ENCODE measurements at regions not wholly inside any gene's neighbourhood (a gene's known extent, or its start where the extent isn't known, plus 50 kb on each side); places are given as distances from the start of the nearest gene placed in this dataset.

- DNase-seq (ENCODE audit: low read depth in 2 of 2), result no peak
These were observed 523.9 kb downstream of the TNS1 start for GRCh38 chr2:217478831-217479455.

GRCh38 chr2:217477583-217477982, 525.2 kb downstream of the TNS1 start:
- DNase-seq (ENCODE audit: low read depth in 2 of 2), result no peak

DNA sequence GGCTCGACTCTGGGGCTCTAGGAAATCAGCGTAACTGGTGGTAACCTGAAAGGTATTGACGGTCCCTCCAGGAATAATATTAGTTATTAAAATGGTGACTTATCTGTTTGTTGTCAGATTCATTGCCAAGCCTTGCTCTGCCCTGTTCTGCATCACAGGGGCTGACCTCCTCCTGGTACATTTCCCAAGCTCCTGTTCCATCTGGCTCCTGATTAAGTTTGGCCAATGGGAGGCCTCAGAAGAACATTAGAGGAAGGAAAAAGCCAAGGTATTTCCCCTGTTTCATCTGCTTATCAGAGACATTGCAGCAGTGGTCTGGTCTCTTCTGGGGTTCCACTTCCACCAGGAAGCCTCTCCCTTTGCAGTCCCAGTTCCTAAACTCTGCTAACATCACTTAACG, 527.0 kb downstream of the TNS1 start:
- no peak for DNase-seq (ENCODE audit: low read depth in 2 of 2)

DNA sequence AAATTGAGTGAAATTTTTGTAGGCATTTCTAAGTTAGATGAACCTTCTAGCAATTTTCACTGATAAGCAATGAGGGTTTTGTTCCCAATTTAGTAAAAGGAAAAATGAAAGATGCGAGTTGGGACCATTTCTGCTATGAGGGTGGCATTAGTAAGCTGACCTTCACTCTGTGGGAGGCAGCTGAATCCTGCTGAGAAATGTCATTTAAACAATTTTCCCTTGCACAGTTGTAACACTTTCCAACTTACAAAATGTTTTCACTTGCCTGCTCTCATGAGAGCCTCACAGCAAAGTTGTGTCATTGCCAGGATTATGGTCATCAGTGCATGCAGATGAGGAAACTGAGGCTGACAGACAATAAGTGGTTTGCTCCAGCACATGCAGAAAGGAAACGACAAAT, 527.7 kb downstream of the TNS1 start:
- DNase-seq (ENCODE audit: low read depth in 2 of 2), result no peak

GRCh38 chr2:217471319-217471718, 531.5 kb downstream of the TNS1 start:
- peak; percentile 59 to 60 for DNase-seq (ENCODE audit: low read depth in 2 of 2)

GRCh38 chr2:217469203-217469810, 533.5 kb downstream of the TNS1 start:
- no peak for DNase-seq (ENCODE audit: low read depth in 2 of 2)

GRCh38 chr2:217468042-217468830, 534.6 kb downstream of the TNS1 start:
- no peak for DNase-seq (ENCODE audit: low read depth in 2 of 2)

- no peak for DNase-seq (ENCODE audit: low read depth in 2 of 2)
These were observed 535.5 kb downstream of the TNS1 start for GRCh38 chr2:217467331-217467730.

DNA sequence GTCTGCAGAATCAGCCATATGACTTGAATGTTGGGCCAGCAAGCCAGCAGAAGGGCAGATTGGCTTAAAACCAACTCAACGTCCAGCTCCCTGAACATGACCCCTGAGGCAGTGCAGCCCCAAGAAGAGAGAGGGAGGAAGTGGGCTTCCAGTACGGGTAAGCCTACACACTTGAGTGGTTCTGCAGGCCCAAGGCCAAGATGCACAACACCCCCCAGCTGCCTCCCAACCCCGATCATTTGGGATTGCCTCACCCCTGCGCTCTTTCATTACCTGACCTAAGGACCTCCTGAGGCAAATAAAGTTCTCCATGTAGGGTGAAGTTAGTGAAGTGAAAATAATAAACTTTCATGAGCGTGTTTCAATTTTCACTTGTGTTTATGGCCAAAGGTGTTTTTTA, 536.0 kb downstream of the TNS1 start:
- DNase-seq (ENCODE audit: low read depth in 2 of 2), result no peak

- DNase-seq (ENCODE audit: low read depth in 2 of 2), result no peak
These were observed 536.7 kb downstream of the TNS1 start for GRCh38 chr2:217466104-217466503.

DNA sequence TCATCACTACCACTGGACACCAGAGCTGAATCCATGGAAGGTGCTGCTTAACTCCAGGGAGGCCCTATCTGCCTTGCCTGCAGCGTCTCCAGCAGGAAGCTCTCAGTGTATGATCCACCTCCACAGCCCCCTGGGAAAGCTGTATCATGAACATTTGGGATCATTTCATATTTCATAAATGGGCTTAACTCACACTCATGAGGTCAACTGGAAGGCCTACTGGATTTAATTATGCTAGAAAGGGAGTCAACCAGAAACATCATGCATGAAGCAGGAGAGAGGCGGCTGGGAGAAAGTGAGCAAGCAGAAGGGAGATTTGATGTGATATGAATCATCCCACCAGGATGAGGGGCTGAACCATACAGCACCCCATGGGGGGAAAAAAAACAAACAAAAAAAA, 537.7 kb downstream of the TNS1 start:
- DNase-seq (ENCODE audit: low read depth in 2 of 2), result peak; percentile 58 to 60

GRCh38 chr2:217463402-217464075, 539.3 kb downstream of the TNS1 start:
- no peak for DNase-seq (ENCODE audit: low read depth in 2 of 2)

- no peak for DNase-seq (ENCODE audit: low read depth in 2 of 2)
These were observed 540.7 kb downstream of the TNS1 start for GRCh38 chr2:217462121-217462520.

DNA sequence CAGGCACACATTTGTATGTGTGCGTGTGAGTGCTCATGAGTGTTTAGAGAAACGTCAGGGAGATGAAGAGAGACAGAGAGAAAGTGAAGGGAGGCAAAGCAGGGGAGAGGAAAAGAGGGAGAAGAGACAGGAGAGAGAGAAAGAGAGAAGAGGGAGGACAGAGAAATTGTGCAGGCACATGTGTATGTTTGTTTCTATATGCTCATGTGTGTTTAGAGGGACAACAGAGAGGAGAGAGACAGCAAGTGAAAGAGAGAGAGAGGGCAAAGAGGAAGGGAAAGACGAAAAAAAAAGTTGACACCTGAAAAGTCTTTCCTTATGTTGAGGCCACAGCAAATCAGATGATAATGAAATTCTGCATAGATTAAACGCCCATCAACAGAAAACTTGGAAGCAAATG, 541.1 kb downstream of the TNS1 start:
- DNase-seq (ENCODE audit: low read depth in 2 of 2), result no peak

DNA sequence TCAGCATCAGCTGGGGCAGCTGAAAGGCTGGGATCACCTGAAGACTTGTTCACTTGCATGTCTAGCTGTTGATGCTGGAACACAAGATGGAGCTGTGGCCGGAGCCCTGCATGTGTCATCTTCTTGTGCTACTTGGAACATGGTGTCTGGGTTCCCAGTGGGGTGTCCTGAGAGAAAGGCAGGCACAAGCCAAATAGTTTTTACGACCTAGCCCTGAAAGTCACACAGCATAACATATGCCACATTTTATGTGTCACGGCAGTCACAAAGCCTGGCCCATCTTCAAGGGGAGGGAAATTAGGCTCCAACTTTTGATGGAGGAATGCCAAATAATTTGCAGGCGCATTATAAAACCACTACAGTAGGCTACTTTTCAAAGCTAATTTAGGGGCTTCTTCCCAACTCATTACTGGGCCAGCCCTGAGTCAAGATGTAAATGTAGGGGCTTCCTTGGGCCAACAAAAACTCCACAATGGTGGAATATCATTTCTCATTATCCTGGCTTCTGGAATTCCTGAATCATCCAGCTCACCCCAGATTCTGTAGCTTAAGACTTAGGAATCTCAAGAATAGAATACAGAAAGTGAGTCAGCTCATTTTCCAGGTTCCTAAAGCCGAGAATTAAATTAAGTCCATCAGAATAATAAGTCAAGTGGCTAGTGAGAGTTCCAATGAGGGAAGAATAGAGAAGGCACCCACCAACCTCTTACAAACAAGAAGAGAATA, 543.0 kb downstream of the TNS1 start:
- peak; percentile 42 to 46 for DNase-seq (ENCODE audit: low read depth in 2 of 2)

DNA sequence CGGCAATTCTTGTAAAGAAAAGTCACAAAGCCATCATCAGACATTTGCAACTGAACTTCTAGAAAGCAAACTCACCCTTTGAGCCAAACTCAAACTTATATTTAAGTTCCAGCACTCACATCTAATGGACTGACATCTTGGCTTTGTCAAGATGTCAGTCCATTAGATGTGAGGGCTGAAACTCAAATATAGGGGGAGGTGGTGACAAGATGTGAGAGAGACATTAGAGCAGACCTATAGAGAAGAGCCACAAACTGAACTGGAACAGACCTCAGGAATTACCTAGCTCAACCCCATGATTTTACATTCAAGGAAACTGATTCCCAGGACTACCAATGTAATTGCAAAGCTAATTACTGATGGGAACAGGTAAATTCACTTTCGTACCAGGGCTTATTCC, 543.8 kb downstream of the TNS1 start:
- no peak for DNase-seq (ENCODE audit: low read depth in 2 of 2)

GRCh38 chr2:217456016-217456415, 546.8 kb downstream of the TNS1 start:
- no peak for DNase-seq (ENCODE audit: low read depth in 2 of 2)

DNA sequence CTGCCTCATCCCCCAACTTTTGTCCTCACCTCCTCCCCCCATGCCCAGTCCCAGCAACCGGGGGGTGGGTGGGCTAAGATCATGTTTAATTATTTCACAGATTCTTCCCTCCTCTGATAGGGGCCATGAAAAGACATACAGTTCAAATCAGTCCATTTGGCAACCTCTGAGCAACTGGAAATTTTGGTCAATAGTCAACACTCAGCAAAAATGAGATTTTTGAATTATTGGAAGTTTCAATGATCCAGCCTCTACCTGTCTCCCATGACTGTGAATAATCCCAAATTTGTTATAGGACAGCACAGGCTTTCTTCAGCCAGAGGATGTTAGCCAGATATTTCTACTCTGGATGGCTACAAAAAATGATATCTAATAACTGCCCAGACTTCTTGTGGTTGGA, 549.9 kb downstream of the TNS1 start:
- no peak for DNase-seq (ENCODE audit: low read depth in 2 of 2)

DNA sequence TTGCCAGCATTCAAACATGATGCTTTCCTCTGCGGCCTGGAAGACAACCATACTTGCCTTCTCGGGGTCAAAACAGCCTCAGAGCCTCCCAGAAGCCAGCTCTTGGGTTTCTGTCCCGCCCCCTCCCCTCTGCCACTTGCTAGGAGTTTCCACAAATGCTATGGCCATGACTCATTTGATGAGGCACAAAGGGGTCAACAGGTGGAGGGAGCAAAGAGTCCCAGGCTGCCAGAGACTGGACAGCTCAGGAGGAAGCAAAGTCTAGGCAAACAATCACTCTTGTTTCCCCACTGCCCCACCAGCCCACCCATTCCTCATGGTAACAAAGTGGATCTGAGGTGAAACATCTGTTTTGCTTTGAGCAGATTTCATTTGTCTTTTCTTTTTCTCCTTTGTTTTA, 551.1 kb downstream of the TNS1 start:
- no peak for DNase-seq (ENCODE audit: low read depth in 2 of 2)

GRCh38 chr2:217449444-217449843, 553.4 kb downstream of the TNS1 start:
- no peak for DNase-seq (ENCODE audit: low read depth in 2 of 2)

DNA sequence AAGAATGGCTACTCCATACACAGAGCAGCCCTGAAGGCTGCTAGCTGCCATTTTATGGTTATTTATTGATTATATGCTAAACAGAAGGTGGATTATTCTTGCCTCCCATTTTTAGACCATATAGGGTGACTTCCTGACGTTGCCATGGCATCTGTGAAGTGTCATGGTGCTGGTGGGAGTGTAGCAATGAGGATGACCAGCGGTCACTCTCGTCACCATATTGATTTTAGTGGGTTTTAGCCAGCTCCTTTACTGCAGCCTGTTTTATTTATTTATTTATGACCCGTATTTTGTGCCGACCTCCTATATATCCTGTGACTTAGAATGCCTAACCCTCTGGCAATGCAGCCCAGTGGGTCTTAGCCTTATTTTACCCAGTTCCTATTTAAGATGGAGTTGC, 553.9 kb downstream of the TNS1 start:
- no peak for DNase-seq (ENCODE audit: low read depth in 2 of 2)

GRCh38 chr2:217445723-217446122, 557.1 kb downstream of the TNS1 start:
- no peak for DNase-seq (ENCODE audit: low read depth in 2 of 2)

All from fibroblast of skin of left biceps (primary cell).